WTC11 (cell line): ENCODE measurements at regions not wholly inside any gene's neighbourhood (a gene's known extent, or its start where the extent isn't known, plus 50 kb on each side); places are given as distances from the start of the nearest gene placed in this dataset.
"Not testable (repeated sequence)": the region's sequence is repeated elsewhere in the genome, so short reads cannot be mapped to it uniquely, and the experiment has no call there.

Experiments
- ATAC-seq: fragments of 200-7000 bp; cut with Tn5 transposase; 2 replicates; pipeline ENCODE4 v1.10.0; 2021; ENCODE audit warnings: mild to moderate bottlenecking, moderate library complexity
- CTCF ChIA-PET: fragments of 300-600 bp; sonication (Branson Sonifier 250); formaldehyde crosslinking; loops from one replicate; lab custom pipeline; 2021; ENCODE audit warnings: antibody characterized with exemption; lab: Charles Lee
- POLR2A ChIA-PET: fragments of 350-600 bp; sonication (Branson Sonifier 250); formaldehyde crosslinking; loops from one replicate; lab custom pipeline; 2021; ENCODE audit warnings: antibody characterized with exemption; lab: Charles Lee
- DNase-seq: peaks from one replicate; pipeline ENCODE4 v3.0.0; 2021; ENCODE audit warnings: low spot score
- H3K27ac Mint-ChIP-seq: 2 replicates; pipeline ENCODE4 v1.8.0; 2021; ENCODE audit warnings: mixed read lengths
- H3K27me3 Mint-ChIP-seq: 2 replicates; pipeline ENCODE4 v1.8.0; 2021; ENCODE audit warnings: low read depth, mild to moderate bottlenecking, moderate library complexity, mixed read lengths
- H3K36me3 Mint-ChIP-seq: 2 replicates; pipeline ENCODE4 v1.8.0; 2021; ENCODE audit warnings: mixed read lengths
- H3K4me1 Mint-ChIP-seq: 2 replicates; pipeline ENCODE4 v1.8.0; 2022; ENCODE audit warnings: mixed read lengths
- H3K4me3 Mint-ChIP-seq: 2 replicates; pipeline ENCODE4 v1.8.0; 2021; ENCODE audit warnings: mild to moderate bottlenecking, moderate library complexity, mixed read lengths
- H3K9me3 Mint-ChIP-seq: 2 replicates; pipeline ENCODE4 v1.8.0; 2021; ENCODE audit warnings: mixed read lengths
- ESRRA ChIP-seq: sonication (generic); formaldehyde crosslinking; IDR thresholded peaks from 2 replicates; pipeline ENCODE4 v1.8.1; 2022; ENCODE audit warnings: mild to moderate bottlenecking, missing genetic modification reagents, borderline replicate concordance
- FOXP1 ChIP-seq: sonication (generic); formaldehyde crosslinking; IDR thresholded peaks from 2 replicates; pipeline ENCODE4 v1.8.0; 2022; ENCODE audit warnings: missing genetic modification reagents, mild to moderate bottlenecking, moderate library complexity, borderline replicate concordance
- KAT7 ChIP-seq: sonication (generic); formaldehyde crosslinking; IDR thresholded peaks from 2 replicates; pipeline ENCODE4 v1.8.1; 2023; ENCODE audit warnings: missing genetic modification reagents, mild to moderate bottlenecking, borderline replicate concordance
- NR2C2 ChIP-seq: sonication (generic); formaldehyde crosslinking; IDR thresholded peaks from 2 replicates; pipeline ENCODE4 v1.8.0; 2022; ENCODE audit warnings: mild to moderate bottlenecking, missing genetic modification reagents
- SOX15 ChIP-seq: fragments of 250-450 bp; sonication (Bioruptor Pico); IDR thresholded peaks from 2 replicates; pipeline ENCODE4 v1.9.0; 2021; ENCODE audit warnings: mild to moderate bottlenecking
- ZNF263 ChIP-seq: sonication (generic); formaldehyde crosslinking; IDR thresholded peaks from 2 replicates; pipeline ENCODE4 v1.8.1; 2022; ENCODE audit warnings: low read depth, mild to moderate bottlenecking, moderate library complexity, missing genetic modification reagents
- ZNF423 ChIP-seq: fragments of 250-450 bp; sonication (Bioruptor Pico); IDR thresholded peaks from 2 replicates; pipeline ENCODE4 v2.1.2; 2022; ENCODE audit warnings: mild to moderate bottlenecking, moderate library complexity
- TF ChIP-seq, protein P1 (sequence below): sonication (generic); formaldehyde crosslinking; IDR thresholded peaks from 2 replicates; pipeline ENCODE4 v1.8.1; 2023; ENCODE audit warnings: mild to moderate bottlenecking, missing genetic modification reagents, borderline replicate concordance
- TF ChIP-seq, protein P2 (sequence below): fragments of 250-450 bp; sonication (Bioruptor Pico); IDR thresholded peaks from 2 replicates; pipeline ENCODE4 v2.1.2; 2022; ENCODE audit warnings: mild to moderate bottlenecking, moderate library complexity
- TF ChIP-seq, protein P3 (sequence below): fragments of 250-450 bp; sonication (Bioruptor Pico); IDR thresholded peaks from 2 replicates; pipeline ENCODE4 v1.9.0; 2021; ENCODE audit warnings: mild to moderate bottlenecking
- TF ChIP-seq, protein P4 (sequence below): fragments of 250-450 bp; sonication (Bioruptor Pico); IDR thresholded peaks from 2 replicates; pipeline ENCODE4 v1.8.0; 2021; ENCODE audit warnings: mild to moderate bottlenecking
- TF ChIP-seq, protein P5 (sequence below): sonication (generic); formaldehyde crosslinking; IDR thresholded peaks from 2 replicates; pipeline ENCODE4 v1.8.0; 2022; ENCODE audit warnings: mild to moderate bottlenecking, missing genetic modification reagents
- TF ChIP-seq, protein P6 (sequence below): sonication (generic); formaldehyde crosslinking; IDR thresholded peaks from 2 replicates; pipeline ENCODE4 v1.8.0; 2022; ENCODE audit warnings: mild to moderate bottlenecking, missing genetic modification reagents
- TF ChIP-seq, protein P7 (sequence below): sonication (generic); formaldehyde crosslinking; IDR thresholded peaks from 2 replicates; pipeline ENCODE4 v1.8.0; 2022; ENCODE audit warnings: mild to moderate bottlenecking, missing genetic modification reagents

DNA sequence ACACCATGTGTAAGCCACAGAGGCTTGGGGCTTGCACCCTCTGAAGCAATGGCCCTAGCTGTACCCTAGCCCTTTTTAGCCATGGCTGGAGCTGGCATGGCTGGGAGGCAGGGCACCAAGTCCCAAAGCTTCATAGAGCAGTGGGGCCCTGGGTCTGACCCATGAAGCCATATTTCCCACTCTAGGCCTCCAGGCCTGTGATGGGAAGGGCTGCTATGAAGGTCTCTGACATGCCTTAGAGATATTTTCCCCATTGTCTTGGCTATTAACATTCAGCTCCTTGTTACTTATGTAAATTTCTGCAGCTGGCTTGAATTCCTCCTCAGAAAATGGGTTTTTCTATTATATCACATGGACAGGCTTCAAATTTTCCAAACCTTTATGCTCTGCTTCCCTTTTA is 68.8 kb upstream of the PPP1R12A start:
- H3K4me3 Mint-ChIP-seq, POLR2A ChIA-PET, H3K27ac Mint-ChIP-seq, H3K9me3 Mint-ChIP-seq, DNase-seq, CTCF ChIA-PET, H3K36me3 Mint-ChIP-seq, ATAC-seq, H3K27me3 Mint-ChIP-seq: not testable (repeated sequence)
- peaks cover 13% of the 10 kb centered on the region for H3K4me1 Mint-ChIP-seq

DNA sequence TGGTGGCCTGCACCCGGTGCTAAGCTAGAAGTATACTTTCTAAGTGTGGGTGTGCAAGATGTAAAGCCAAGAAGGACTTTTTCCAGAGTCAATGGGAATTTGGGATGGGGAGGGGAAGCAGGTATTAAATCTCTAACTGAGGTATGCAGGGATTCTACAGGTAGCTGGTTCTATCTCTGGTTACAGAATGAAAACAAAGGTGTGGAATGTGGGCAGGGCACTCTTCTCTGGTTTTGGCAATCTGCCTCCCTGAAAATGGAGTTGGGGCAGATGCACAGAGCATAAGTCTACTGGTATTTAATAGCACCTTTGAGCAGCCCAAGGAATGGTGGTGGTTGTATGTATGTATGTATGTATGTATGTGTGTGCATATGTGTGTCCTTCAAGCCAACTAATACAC is 66.7 kb upstream of the PPP1R12A start:
- POLR2A ChIA-PET = no interaction called here
- CTCF ChIA-PET = interaction anchor here (1.0 kb wide), 1 partner anchor 194 kb away, joined by 3 read pairs; no protein-coding TSS in a partner anchor
- TF ChIP-seq KAT7 (CRISPR knock-in tag) (no peak), ESRRA (CRISPR knock-in tag) (no peak), ZNF263 (no peak), SOX15 (CRISPR knock-in tag) (no peak), FOXP1 (CRISPR knock-in tag) (no peak), ZNF423 (CRISPR knock-in tag) (no peak), NR2C2 (CRISPR knock-in tag) (no peak)
- TF ChIP-seq, protein P1, sequence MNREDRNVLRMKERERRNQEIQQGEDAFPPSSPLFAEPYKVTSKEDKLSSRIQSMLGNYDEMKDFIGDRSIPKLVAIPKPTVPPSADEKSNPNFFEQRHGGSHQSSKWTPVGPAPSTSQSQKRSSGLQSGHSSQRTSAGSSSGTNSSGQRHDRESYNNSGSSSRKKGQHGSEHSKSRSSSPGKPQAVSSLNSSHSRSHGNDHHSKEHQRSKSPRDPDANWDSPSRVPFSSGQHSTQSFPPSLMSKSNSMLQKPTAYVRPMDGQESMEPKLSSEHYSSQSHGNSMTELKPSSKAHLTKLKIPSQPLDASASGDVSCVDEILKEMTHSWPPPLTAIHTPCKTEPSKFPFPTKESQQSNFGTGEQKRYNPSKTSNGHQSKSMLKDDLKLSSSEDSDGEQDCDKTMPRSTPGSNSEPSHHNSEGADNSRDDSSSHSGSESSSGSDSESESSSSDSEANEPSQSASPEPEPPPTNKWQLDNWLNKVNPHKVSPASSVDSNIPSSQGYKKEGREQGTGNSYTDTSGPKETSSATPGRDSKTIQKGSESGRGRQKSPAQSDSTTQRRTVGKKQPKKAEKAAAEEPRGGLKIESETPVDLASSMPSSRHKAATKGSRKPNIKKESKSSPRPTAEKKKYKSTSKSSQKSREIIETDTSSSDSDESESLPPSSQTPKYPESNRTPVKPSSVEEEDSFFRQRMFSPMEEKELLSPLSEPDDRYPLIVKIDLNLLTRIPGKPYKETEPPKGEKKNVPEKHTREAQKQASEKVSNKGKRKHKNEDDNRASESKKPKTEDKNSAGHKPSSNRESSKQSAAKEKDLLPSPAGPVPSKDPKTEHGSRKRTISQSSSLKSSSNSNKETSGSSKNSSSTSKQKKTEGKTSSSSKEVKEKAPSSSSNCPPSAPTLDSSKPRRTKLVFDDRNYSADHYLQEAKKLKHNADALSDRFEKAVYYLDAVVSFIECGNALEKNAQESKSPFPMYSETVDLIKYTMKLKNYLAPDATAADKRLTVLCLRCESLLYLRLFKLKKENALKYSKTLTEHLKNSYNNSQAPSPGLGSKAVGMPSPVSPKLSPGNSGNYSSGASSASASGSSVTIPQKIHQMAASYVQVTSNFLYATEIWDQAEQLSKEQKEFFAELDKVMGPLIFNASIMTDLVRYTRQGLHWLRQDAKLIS (CRISPR knock-in tag) = no peak
- TF ChIP-seq, protein P2, sequence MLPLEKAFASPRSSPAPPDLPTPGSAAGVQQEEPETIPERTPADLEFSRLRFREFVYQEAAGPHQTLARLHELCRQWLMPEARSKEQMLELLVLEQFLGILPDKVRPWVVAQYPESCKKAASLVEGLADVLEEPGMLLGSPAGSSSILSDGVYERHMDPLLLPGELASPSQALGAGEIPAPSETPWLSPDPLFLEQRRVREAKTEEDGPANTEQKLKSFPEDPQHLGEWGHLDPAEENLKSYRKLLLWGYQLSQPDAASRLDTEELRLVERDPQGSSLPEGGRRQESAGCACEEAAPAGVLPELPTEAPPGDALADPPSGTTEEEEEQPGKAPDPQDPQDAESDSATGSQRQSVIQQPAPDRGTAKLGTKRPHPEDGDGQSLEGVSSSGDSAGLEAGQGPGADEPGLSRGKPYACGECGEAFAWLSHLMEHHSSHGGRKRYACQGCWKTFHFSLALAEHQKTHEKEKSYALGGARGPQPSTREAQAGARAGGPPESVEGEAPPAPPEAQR = no peak
- TF ChIP-seq, protein P3, sequence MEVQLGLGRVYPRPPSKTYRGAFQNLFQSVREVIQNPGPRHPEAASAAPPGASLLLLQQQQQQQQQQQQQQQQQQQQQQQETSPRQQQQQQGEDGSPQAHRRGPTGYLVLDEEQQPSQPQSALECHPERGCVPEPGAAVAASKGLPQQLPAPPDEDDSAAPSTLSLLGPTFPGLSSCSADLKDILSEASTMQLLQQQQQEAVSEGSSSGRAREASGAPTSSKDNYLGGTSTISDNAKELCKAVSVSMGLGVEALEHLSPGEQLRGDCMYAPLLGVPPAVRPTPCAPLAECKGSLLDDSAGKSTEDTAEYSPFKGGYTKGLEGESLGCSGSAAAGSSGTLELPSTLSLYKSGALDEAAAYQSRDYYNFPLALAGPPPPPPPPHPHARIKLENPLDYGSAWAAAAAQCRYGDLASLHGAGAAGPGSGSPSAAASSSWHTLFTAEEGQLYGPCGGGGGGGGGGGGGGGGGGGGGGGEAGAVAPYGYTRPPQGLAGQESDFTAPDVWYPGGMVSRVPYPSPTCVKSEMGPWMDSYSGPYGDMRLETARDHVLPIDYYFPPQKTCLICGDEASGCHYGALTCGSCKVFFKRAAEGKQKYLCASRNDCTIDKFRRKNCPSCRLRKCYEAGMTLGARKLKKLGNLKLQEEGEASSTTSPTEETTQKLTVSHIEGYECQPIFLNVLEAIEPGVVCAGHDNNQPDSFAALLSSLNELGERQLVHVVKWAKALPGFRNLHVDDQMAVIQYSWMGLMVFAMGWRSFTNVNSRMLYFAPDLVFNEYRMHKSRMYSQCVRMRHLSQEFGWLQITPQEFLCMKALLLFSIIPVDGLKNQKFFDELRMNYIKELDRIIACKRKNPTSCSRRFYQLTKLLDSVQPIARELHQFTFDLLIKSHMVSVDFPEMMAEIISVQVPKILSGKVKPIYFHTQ (CRISPR knock-in tag) = no peak
- TF ChIP-seq, protein P4, sequence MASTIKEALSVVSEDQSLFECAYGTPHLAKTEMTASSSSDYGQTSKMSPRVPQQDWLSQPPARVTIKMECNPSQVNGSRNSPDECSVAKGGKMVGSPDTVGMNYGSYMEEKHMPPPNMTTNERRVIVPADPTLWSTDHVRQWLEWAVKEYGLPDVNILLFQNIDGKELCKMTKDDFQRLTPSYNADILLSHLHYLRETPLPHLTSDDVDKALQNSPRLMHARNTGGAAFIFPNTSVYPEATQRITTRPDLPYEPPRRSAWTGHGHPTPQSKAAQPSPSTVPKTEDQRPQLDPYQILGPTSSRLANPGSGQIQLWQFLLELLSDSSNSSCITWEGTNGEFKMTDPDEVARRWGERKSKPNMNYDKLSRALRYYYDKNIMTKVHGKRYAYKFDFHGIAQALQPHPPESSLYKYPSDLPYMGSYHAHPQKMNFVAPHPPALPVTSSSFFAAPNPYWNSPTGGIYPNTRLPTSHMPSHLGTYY (CRISPR knock-in tag) = no peak
- TF ChIP-seq, protein P5, sequence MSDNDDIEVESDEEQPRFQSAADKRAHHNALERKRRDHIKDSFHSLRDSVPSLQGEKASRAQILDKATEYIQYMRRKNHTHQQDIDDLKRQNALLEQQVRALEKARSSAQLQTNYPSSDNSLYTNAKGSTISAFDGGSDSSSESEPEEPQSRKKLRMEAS = no peak
- TF ChIP-seq, protein P6, sequence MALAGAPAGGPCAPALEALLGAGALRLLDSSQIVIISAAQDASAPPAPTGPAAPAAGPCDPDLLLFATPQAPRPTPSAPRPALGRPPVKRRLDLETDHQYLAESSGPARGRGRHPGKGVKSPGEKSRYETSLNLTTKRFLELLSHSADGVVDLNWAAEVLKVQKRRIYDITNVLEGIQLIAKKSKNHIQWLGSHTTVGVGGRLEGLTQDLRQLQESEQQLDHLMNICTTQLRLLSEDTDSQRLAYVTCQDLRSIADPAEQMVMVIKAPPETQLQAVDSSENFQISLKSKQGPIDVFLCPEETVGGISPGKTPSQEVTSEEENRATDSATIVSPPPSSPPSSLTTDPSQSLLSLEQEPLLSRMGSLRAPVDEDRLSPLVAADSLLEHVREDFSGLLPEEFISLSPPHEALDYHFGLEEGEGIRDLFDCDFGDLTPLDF (CRISPR knock-in tag) = no peak
- TF ChIP-seq, protein P7, sequence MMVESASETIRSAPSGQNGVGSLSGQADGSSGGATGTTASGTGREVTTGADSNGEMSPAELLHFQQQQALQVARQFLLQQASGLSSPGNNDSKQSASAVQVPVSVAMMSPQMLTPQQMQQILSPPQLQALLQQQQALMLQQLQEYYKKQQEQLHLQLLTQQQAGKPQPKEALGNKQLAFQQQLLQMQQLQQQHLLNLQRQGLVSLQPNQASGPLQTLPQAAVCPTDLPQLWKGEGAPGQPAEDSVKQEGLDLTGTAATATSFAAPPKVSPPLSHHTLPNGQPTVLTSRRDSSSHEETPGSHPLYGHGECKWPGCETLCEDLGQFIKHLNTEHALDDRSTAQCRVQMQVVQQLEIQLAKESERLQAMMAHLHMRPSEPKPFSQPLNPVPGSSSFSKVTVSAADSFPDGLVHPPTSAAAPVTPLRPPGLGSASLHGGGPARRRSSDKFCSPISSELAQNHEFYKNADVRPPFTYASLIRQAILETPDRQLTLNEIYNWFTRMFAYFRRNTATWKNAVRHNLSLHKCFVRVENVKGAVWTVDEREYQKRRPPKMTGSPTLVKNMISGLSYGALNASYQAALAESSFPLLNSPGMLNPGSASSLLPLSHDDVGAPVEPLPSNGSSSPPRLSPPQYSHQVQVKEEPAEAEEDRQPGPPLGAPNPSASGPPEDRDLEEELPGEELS = no peak
- Mint-ChIP-seq H3K4me1 (peaks cover 13% of the 10 kb centered on the region), H3K27ac (no peak overlapping the region), H3K9me3 (peaks cover 4% of the 10 kb centered on the region; the same call in 1 of the 2 replicates), H3K36me3 (peaks cover 5% of the 10 kb centered on the region; the same call in 1 of the 2 replicates), H3K27me3 (no peaks in the 10 kb centered on the region; the same call in 1 of the 2 replicates), H3K4me3 (no peak overlapping the region)
- DNase-seq = no peak
- peak; percentile 88 for ATAC-seq
